Right lobe of liver (tissue), 4 donors: ENCODE measurements at regions not wholly inside any gene's neighbourhood (a gene's known extent, or its start where the extent isn't known, plus 50 kb on each side); places are given as distances from the start of the nearest gene placed in this dataset.

Experiments used
- POLR2A ChIP-seq: fragments of 450-650 bp; IDR thresholded peaks from one replicate; pipeline ENCODE4 v1.6.1; 2017; ENCODE audit warnings: antibody characterized with exemption, mild to moderate bottlenecking
- TF ChIP-seq, protein P1 (sequence below), 4 donors: fragments of 200-600 bp in 3 of 4; fragments of 450-650 bp in 1 of 4; IDR thresholded peaks; one replicate each; pipeline versions ENCODE4 v1.5.1 to v1.8.0; 2016 to 2022; ENCODE audit warnings: antibody characterized with exemption in 4 of 4, mild to moderate bottlenecking in 2 of 4
- donor health status: DM: no; HTN: no; CAD: no.
- donor health status: DM: no; HTN: no; CAD: no.
- donor health status: DM: no; HTN: yes; CAD: no.

DNA sequence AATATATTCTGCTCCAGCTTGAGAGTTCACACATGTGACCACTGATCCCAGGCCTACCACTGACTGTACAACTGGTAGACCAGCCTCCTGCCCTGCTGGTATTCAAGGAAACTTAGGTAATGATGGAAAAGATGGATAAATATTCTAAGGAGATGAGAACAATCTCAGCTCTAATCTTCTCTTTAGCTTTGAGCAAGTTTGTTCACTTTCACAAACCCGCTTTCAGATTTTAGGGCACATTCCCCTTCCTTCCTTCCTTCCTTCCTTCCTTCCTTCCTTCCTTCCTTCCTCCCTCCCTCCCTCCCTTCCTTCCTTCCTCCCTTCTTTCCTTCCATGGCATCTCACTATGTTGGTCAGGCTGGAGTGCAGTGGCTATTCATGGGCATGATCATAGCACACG is 88.2 kb upstream of the PHACTR1 start:
- TF ChIP-seq, protein P1, sequence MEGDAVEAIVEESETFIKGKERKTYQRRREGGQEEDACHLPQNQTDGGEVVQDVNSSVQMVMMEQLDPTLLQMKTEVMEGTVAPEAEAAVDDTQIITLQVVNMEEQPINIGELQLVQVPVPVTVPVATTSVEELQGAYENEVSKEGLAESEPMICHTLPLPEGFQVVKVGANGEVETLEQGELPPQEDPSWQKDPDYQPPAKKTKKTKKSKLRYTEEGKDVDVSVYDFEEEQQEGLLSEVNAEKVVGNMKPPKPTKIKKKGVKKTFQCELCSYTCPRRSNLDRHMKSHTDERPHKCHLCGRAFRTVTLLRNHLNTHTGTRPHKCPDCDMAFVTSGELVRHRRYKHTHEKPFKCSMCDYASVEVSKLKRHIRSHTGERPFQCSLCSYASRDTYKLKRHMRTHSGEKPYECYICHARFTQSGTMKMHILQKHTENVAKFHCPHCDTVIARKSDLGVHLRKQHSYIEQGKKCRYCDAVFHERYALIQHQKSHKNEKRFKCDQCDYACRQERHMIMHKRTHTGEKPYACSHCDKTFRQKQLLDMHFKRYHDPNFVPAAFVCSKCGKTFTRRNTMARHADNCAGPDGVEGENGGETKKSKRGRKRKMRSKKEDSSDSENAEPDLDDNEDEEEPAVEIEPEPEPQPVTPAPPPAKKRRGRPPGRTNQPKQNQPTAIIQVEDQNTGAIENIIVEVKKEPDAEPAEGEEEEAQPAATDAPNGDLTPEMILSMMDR (IDR thresholded peaks at IDR 0.05), result no peak
- TF ChIP-seq POLR2A, result no peak
